ENCODE measurements at regions not wholly inside any gene's neighbourhood (a gene's known extent, or its start where the extent isn't known, plus 50 kb on each side); places are given as distances from the start of the nearest gene placed in this dataset.

GRCh38 chr1:104856518-104856917, 1106.8 kb downstream of the AMY1C start:
- DNase-seq = no peak

- no peak for DNase-seq
Measured at GRCh38 chr1:104868794-104869193, 1119.1 kb downstream of the AMY1C start.

GRCh38 chr1:104874044-104874443, 1124.3 kb downstream of the AMY1C start:
- DNase-seq = no peak

GRCh38 chr1:104878203-104878909, 1128.7 kb downstream of the AMY1C start:
- peak; percentile 1 for DNase-seq

- no peak for DNase-seq
Measured at GRCh38 chr1:104884939-104885338, 1135.2 kb downstream of the AMY1C start.

- DNase-seq = no peak
Measured at GRCh38 chr1:104905322-104905721, 1155.6 kb downstream of the AMY1C start.

- no peak for DNase-seq
Measured at GRCh38 chr1:104906141-104906540, 1156.4 kb downstream of the AMY1C start.

GRCh38 chr1:104919188-104919587, 1169.5 kb downstream of the AMY1C start:
- no peak for DNase-seq

- no peak for DNase-seq
Measured at GRCh38 chr1:104921525-104921924, 1171.8 kb downstream of the AMY1C start.

GRCh38 chr1:104923075-104923474, 1173.4 kb downstream of the AMY1C start:
- no peak for DNase-seq

GRCh38 chr1:104929280-104929679, 1179.6 kb downstream of the AMY1C start:
- DNase-seq = no peak

GRCh38 chr1:104932030-104932915, 1182.6 kb downstream of the AMY1C start:
- no peak for DNase-seq

- DNase-seq = no peak
Measured at GRCh38 chr1:104932949-104933679, 1183.4 kb downstream of the AMY1C start.

- DNase-seq = no peak
Measured at GRCh38 chr1:104933846-104934245, 1184.1 kb downstream of the AMY1C start.

- no peak for DNase-seq
Measured at GRCh38 chr1:104945406-104945805, 1195.7 kb downstream of the AMY1C start.

GRCh38 chr1:104946558-104947210, 1197.0 kb downstream of the AMY1C start:
- no peak for DNase-seq

- DNase-seq = no peak
Measured at GRCh38 chr1:104953555-104953954, 1203.9 kb downstream of the AMY1C start.

- no peak for DNase-seq
Measured at GRCh38 chr1:104973516-104973915, 1223.8 kb downstream of the AMY1C start.

GRCh38 chr1:104979651-104980050, 1230.0 kb downstream of the AMY1C start:
- no peak for DNase-seq

- DNase-seq = no peak
Measured at GRCh38 chr1:104987210-104987609, 1237.5 kb downstream of the AMY1C start.

- no peak for DNase-seq
Measured at GRCh38 chr1:104989012-104989411, 1239.3 kb downstream of the AMY1C start.

GRCh38 chr1:104991702-104992101, 1242.0 kb downstream of the AMY1C start:
- DNase-seq = no peak

- no peak for DNase-seq
Measured at GRCh38 chr1:105000793-105001192, 1251.1 kb downstream of the AMY1C start.

Data from GDM1 (cell line).